HUES48 (cell line): ENCODE measurements at regions not wholly inside any gene's neighbourhood (a gene's known extent, or its start where the extent isn't known, plus 50 kb on each side); places are given as distances from the start of the nearest gene placed in this dataset.

Source experiments
- H3K27ac ChIP-seq: one replicate; pipeline ENCODE4 v1.7.0; 2013; ENCODE audit warnings: low read depth, low read length, inconsistent platforms
- H3K27me3 ChIP-seq: 2 replicates; pipeline ENCODE4 v1.6.1; 2013; ENCODE audit warnings: mild to moderate bottlenecking, low read length; ENCODE audit not compliant: control insufficient read depth, insufficient read depth
- H3K36me3 ChIP-seq: 2 replicates; pipeline ENCODE4 v1.6.1; 2013; ENCODE audit warnings: low read length; ENCODE audit not compliant: control insufficient read depth, insufficient read depth
- H3K4me1 ChIP-seq: 2 replicates; pipeline ENCODE4 v1.6.1; 2013; ENCODE audit warnings: mild to moderate bottlenecking, low read length; ENCODE audit not compliant: control insufficient read depth, insufficient read depth
- H3K4me3 ChIP-seq: 2 replicates; pipeline ENCODE4 v1.5.1; 2013; ENCODE audit warnings: mild to moderate bottlenecking, low read depth, low read length
- H3K9ac ChIP-seq: 2 replicates; pipeline ENCODE4 v1.6.1; 2013; ENCODE audit warnings: mild to moderate bottlenecking, low read depth, low read length, moderate library complexity
- H3K9me3 ChIP-seq: 2 replicates; pipeline ENCODE4 v1.6.1; 2013; ENCODE audit warnings: low read length; ENCODE audit not compliant: control insufficient read depth, insufficient read depth

DNA sequence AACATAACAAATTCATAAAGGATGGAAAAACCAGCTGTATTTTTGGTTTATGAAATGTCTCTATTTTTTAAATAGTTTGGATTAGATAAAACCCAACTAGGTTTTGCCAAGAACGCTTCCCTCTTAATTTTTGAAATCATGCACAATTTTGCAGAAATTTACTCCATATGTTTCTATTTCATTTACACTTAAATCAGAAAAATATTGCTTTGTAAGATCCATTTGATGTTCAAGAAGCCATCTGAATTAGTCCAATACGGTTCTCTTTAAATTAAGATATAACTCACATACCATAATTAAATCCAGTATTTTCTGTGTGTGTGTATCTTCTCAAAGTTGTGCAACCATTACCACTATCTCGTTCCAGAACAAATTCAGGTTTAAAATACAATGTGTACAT lies 78.6 kb upstream of the FBXL7 start:
- no peaks in the 10 kb centered on the region for H3K9me3 ChIP-seq
- H3K4me3 ChIP-seq, result no peak overlapping the region
- no peak overlapping the region for H3K27ac ChIP-seq
- no peak overlapping the region for H3K9ac ChIP-seq
- H3K27me3 ChIP-seq, result no peaks in the 10 kb centered on the region
- H3K36me3 ChIP-seq, result no peaks in the 10 kb centered on the region
- peaks cover 13% of the 10 kb centered on the region for H3K4me1 ChIP-seq

DNA sequence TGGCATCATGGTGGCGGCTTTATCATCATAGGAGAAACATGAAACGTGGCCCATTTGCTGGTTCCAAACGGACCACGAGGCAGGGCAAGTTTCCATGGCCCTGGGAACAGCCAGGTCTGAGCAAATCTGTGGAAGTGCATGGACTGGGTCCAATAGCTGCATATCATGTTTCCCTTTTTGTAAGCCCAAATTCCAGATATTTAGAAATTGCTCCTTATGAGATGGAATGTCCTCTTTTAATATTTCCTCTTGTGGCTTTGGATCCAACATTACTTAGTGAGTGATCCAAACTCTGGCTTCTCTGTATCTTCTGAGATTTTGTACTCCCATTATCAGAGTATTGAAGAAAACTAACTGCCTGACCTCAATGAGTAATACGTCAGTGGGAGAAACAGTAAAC lies 79.8 kb upstream of the FBXL7 start:
- Histone ChIP-seq H3K9ac (no peak overlapping the region), H3K4me3 (no peak overlapping the region), H3K4me1 (peaks cover 1% of the 10 kb centered on the region; the same call in 1 of the 2 replicates), H3K36me3 (no peaks in the 10 kb centered on the region), H3K9me3 (no peaks in the 10 kb centered on the region), H3K27ac (no peak overlapping the region), H3K27me3 (no peaks in the 10 kb centered on the region)

DNA sequence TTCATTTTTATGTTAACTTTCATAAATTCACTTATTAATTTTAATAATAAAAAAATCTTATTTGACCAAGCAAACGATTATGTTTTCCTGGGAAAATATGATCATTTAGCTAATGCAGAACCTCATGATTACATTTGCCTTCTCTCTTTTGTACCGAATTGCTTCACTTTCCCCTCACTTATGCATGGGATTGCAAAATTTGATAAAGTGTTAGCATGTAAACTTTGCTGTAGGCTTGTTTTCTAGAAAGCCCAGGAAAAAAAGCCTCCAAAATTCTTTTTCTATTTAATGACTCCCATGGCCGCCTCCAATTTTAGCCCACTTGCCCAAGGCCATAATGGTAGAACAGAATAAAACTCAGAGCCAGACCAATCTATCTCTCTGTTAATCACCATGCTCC lies 82.8 kb upstream of the FBXL7 start:
- no peaks in the 10 kb centered on the region for H3K27me3 ChIP-seq
- H3K36me3 ChIP-seq, result no peaks in the 10 kb centered on the region
- H3K27ac ChIP-seq, result no peak overlapping the region
- no peaks in the 10 kb centered on the region for H3K4me1 ChIP-seq
- no peak overlapping the region for H3K9ac ChIP-seq
- no peak overlapping the region for H3K4me3 ChIP-seq
- peaks cover 6% of the 10 kb centered on the region for H3K9me3 ChIP-seq

DNA sequence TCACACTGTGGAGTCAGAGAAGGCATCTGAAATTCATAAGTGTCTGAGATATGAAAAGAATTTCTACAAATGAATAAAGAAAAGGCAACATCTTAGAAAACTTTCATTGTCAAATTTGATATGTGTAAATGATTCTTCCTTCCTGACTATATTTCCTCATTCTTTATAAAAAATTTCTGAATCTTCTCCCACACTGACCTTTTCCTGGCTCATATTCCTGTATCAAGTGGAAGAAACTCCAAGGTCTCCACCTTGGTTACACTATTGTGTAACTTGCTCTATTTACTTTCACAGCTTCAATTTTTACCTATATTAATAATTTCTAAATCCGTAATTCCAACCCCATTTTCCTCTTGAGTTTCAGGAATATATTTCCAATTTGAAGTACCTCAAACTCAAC lies 93.5 kb upstream of the FBXL7 start:
- H3K9me3 ChIP-seq, result peaks cover 4% of the 10 kb centered on the region; the same call in 1 of the 2 replicates
- no peak overlapping the region for H3K9ac ChIP-seq
- no peak overlapping the region for H3K27ac ChIP-seq
- no peaks in the 10 kb centered on the region for H3K4me1 ChIP-seq
- H3K27me3 ChIP-seq, result no peaks in the 10 kb centered on the region
- H3K36me3 ChIP-seq, result no peaks in the 10 kb centered on the region
- H3K4me3 ChIP-seq, result no peak overlapping the region

DNA sequence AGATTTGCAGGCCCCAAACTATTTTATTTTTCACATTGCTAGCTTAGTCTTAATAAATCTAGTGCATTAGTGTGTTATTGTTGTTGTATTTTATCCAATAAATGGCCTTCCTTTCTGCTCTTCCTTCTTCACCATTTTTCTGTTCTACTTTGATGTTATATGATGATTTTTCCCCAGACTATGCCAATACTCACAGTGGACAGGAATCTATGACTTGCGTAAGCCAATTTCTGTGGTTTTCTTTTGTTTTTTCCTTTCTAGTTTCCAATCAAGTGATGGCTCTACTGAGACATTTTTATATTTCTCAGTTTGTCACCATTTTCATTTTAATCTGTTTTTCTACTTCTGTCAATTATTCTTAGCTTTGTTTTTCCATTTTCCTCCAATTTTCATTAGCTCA lies 106.8 kb upstream of the FBXL7 start:
- no peak overlapping the region for H3K9ac ChIP-seq
- no peak overlapping the region for H3K27ac ChIP-seq
- no peaks in the 10 kb centered on the region for H3K36me3 ChIP-seq
- H3K9me3 ChIP-seq, result peaks cover 13% of the 10 kb centered on the region
- H3K27me3 ChIP-seq, result no peaks in the 10 kb centered on the region
- no peaks in the 10 kb centered on the region for H3K4me1 ChIP-seq
- no peak overlapping the region for H3K4me3 ChIP-seq

DNA sequence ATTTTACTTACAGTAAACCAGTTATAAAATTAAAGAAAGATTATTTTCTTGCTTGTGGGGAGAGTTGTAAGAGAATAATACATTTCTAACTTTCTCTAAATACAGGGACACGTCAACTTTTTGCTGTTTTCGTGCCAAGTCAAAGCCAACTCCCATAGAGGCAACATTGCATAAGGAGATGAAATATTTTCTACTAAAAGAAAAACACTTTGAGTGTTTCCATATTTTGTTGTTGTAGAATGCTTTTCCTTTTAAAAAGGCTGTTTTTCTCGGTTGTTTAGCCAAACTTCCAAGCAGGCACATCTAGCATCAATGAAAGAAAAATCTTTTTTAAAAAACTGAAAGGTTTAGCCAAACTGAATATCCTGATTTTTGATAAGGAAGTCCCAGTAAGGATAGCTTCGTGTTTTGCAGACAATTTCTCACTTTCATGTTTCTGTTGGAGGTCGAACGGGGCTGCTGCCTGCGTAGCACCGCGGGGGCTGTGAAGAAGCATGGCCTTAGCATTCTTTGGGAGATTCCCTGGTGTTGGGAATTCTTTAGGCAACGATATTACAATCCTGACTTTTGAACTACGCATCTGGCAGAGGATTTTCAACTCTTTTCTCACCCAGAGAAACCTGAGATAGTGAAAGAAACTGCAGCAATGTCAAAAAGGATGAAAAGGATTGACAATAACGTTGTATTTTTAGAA lies 108.1 kb upstream of the FBXL7 start:
- Histone ChIP-seq H3K4me1 (no peaks in the 10 kb centered on the region), H3K9ac (no peak overlapping the region), H3K27me3 (no peaks in the 10 kb centered on the region), H3K9me3 (peaks cover 13% of the 10 kb centered on the region), H3K36me3 (no peaks in the 10 kb centered on the region), H3K27ac (no peak overlapping the region), H3K4me3 (no peak overlapping the region)

DNA sequence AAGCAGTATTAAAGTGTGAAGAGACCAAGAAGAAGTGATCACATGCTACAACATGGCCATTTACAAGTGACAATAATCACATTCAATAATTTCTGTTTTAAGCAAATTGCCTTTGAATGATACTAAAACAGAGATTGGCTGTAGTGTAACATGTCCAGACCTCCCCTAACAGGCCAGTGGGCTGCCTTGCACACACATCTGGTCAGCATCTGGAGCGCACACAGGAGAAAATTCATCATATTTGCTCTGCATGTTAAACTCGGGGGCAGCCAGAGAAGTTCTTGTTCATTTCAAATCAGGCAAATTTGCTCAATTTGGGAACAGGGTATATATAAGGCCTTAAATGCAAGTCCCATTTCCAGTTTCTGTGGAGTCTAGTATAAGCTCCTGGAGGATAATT lies 111.1 kb upstream of the FBXL7 start:
- Histone ChIP-seq H3K9ac (no peak overlapping the region), H3K36me3 (no peaks in the 10 kb centered on the region), H3K9me3 (no peaks in the 10 kb centered on the region), H3K4me1 (no peaks in the 10 kb centered on the region), H3K4me3 (no peak overlapping the region), H3K27me3 (no peaks in the 10 kb centered on the region), H3K27ac (no peak overlapping the region)

DNA sequence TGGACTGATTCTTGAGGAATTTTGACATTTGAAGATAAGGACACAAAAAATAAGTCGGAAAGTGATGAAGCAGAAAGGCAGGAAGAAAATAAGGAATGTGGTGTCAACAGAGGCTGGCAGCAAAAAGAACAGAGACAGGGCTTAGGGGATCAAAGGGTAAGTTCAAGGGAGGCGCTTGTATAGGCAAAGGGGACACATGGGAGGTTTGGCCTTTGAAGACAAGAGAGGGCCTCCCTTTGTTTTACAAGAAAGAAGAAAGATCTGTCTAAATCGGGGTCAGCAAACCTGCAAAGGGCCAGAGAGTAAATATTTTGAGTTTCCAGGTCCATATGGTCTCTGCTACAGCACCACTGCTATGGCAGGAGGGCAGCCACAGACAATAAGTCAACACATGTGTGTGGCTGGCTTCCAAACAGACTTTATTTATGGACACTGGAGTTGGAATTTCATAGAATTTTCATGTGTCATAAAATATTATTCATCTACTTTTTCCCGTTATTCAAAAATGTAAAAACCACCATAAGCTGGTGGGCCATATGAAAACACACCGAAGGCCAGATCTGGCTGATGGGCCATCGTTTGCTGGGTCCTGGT lies 112.0 kb upstream of the FBXL7 start:
- Histone ChIP-seq H3K9me3 (no peaks in the 10 kb centered on the region), H3K27ac (no peak overlapping the region), H3K9ac (no peak overlapping the region), H3K27me3 (no peaks in the 10 kb centered on the region), H3K4me3 (no peak overlapping the region), H3K4me1 (no peaks in the 10 kb centered on the region), H3K36me3 (no peaks in the 10 kb centered on the region)

DNA sequence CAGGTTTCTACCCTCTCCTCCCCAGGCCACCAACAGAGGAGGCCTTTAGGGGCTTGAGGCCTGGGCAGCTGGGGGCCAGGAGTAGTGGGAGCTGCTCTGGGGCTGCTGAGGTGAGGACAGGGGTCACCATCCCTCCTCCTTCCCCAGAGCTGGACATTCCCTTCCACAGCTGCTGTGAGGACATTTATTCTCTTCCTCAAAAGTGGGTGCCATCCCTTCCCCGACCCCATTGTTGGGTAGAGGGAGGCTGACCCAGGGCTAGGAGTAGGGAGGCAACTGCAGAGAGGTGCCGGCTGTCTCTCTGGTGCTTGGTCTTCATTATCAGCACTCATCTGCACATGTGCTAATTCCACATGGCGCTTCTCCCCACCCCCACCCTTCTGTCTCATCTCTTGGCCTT lies 113.9 kb upstream of the FBXL7 start:
- Histone ChIP-seq H3K4me3 (no peak overlapping the region), H3K4me1 (no peaks in the 10 kb centered on the region), H3K9ac (no peak overlapping the region), H3K36me3 (no peaks in the 10 kb centered on the region), H3K9me3 (no peaks in the 10 kb centered on the region), H3K27me3 (no peaks in the 10 kb centered on the region), H3K27ac (no peak overlapping the region)

DNA sequence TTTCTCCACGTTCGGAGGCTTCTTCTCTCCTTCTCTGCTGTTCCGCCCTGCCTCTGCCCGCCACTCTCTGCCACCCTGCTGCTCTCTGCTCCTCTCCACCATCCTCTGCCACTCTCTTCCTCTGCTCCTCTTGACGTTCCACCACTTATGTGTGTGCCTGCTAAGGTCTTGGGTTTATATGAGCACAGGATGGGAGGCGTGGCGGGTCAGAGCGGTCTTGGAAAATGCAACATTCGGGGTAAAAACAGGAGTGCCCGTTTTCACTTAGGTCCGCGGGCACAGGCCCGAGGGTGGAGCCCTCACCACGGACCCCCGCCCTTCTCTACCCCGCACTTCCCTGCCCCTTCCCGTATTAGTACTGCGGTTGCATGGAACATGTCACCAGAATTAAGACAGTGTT lies 114.4 kb upstream of the FBXL7 start:
- no peaks in the 10 kb centered on the region for H3K27me3 ChIP-seq
- no peak overlapping the region for H3K27ac ChIP-seq
- H3K9ac ChIP-seq, result no peak overlapping the region
- no peaks in the 10 kb centered on the region for H3K9me3 ChIP-seq
- no peaks in the 10 kb centered on the region for H3K4me1 ChIP-seq
- H3K36me3 ChIP-seq, result no peaks in the 10 kb centered on the region
- H3K4me3 ChIP-seq, result no peak overlapping the region

DNA sequence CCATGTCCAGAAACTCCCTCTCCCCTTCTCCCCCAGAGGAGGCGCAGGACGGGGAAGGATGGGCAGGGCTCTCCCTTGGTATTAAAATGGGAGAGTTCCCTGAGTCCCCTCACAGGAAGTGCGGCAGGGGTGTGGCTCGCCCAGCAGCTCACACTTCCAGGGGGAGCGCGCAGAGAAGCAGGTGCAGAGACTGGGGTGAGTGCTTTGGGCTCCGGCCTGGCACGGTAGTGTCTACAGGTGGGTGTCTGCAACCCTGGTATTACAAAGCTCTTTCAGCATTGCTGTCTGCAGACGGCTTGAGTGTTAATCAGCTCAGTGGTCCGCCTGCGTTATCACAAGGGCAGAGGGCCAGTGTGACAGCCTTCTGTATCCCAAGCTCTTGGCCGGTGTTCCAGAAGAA lies 114.9 kb upstream of the FBXL7 start:
- no peak overlapping the region for H3K27ac ChIP-seq
- H3K4me1 ChIP-seq, result no peaks in the 10 kb centered on the region
- H3K36me3 ChIP-seq, result no peaks in the 10 kb centered on the region
- H3K27me3 ChIP-seq, result no peaks in the 10 kb centered on the region
- H3K9ac ChIP-seq, result no peak overlapping the region
- H3K4me3 ChIP-seq, result no peak overlapping the region
- H3K9me3 ChIP-seq, result no peaks in the 10 kb centered on the region
